IgD-negative memory B cell (primary cell): ENCODE measurements at regions not wholly inside any gene's neighbourhood (a gene's known extent, or its start where the extent isn't known, plus 50 kb on each side); places are given as distances from the start of the nearest gene placed in this dataset.
"Not testable (repeated sequence)": the region's sequence is repeated elsewhere in the genome, so short reads cannot be mapped to it uniquely, and the experiment has no call there.

Source experiments
- H3K27ac Mint-ChIP-seq, 3 donors: one replicate each; pipeline ENCODE4 v1.8.0; 2020 to 2022; ENCODE audit warnings: mild to moderate bottlenecking in 3 of 3, mixed read lengths in 3 of 3, moderate library complexity in 1 of 3
- H3K27me3 Mint-ChIP-seq: one replicate; pipeline ENCODE4 v1.8.0; 2021; ENCODE audit warnings: mixed read lengths
- H3K36me3 Mint-ChIP-seq: one replicate; pipeline ENCODE4 v1.8.0; 2020; ENCODE audit warnings: mild to moderate bottlenecking, mixed read lengths
- H3K4me1 Mint-ChIP-seq, 3 donors: one replicate each; pipeline ENCODE4 v1.8.0; 2020 to 2022; ENCODE audit warnings: mixed read lengths in 3 of 3, mild to moderate bottlenecking in 1 of 3
- H3K4me3 Mint-ChIP-seq, 4 donors: one replicate each; pipeline ENCODE4 v1.8.0; 2020 to 2022; ENCODE audit warnings: mild to moderate bottlenecking in 4 of 4, mixed read lengths in 4 of 4, moderate library complexity in 3 of 4
- H3K9me3 Mint-ChIP-seq, 3 donors: one replicate each; pipeline ENCODE4 v1.8.0; 2020 to 2021; ENCODE audit warnings: mixed read lengths in 3 of 3, mild to moderate bottlenecking in 1 of 3

DNA sequence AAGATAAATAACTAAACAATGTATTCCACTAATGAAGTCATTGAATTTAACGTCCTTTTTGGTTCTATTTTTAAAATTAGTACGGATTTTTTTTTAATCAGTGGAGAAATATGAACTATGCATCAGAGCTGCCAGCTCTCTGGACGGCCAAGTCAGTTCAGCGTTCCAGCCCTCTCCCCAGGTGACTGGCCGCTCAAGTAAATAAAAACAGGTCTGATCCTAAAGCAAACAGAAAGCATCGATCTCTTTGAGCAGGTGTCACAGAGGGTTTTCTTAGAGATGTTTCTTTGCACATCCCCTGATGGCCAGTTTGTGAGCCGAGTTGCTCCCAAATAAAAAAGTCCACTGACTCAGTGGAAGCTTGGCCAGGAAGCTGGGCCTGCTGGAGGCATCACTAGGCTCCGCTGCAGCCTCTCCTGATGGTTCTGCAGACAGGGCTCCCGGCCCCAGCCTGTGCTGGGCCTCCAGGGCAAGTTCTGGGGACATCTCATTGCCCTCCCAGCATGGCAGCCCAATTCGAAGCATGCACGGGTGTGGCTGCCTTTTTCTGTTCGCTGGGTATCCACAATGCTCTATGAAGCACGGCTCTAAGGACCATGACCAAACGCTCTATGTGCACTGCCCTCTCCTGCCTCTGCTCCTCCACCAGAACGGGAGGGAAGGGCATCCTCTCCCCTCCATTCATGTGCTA lies 74.7 kb upstream of the PPP2R2D start:
- Mint-ChIP-seq H3K9me3 (peaks cover 3 to 5% (median 3%) of the 10 kb centered on the region in 3 donors), H3K27ac (no peak overlapping the region), H3K4me1 (no peaks in the 10 kb centered on the region), H3K36me3 (no peaks in the 10 kb centered on the region), H3K4me3 (peak overlapping the region in 1 of 4 donors; percentile 47), H3K27me3 (peaks cover 3% of the 10 kb centered on the region)

DNA sequence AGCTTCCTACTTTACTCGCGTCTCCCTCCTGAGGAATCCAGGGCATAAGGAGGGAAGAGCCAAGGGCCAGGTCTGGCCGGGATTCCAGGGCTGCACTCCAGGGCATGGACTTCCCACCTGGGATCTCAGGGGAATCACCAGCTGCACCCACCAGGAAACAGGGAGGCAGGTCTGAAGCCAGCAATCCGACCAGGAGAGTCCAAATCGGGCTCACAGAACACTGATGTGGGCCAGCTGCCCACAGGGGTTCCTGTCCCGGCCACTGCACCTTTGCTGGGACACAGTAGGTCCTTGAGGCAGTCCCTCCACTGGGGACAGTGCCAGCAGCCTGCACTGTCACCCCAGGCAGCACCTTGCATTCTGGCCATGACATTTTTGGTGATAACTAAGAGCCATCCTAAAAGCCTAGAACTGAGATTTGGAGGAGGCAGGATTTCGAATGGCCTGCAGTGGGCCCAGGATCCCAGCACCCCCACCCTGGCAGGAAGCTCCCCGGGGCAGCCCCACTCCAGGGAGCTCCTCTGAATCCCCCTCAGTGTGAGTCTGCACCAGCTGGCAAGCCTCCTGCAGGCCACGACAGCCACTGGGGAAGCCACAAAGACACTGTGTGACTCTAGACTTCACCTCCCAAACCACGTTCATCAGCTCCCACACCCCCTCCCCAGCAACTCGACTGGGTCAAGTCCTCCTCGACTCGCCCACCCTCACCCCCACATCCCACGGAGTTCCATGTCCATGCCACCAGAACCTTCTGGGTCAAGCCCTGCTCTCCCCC lies 71.5 kb upstream of the PPP2R2D start:
- Mint-ChIP-seq H3K4me1 (no peaks in the 10 kb centered on the region), H3K27me3 (peaks cover 4% of the 10 kb centered on the region)

DNA sequence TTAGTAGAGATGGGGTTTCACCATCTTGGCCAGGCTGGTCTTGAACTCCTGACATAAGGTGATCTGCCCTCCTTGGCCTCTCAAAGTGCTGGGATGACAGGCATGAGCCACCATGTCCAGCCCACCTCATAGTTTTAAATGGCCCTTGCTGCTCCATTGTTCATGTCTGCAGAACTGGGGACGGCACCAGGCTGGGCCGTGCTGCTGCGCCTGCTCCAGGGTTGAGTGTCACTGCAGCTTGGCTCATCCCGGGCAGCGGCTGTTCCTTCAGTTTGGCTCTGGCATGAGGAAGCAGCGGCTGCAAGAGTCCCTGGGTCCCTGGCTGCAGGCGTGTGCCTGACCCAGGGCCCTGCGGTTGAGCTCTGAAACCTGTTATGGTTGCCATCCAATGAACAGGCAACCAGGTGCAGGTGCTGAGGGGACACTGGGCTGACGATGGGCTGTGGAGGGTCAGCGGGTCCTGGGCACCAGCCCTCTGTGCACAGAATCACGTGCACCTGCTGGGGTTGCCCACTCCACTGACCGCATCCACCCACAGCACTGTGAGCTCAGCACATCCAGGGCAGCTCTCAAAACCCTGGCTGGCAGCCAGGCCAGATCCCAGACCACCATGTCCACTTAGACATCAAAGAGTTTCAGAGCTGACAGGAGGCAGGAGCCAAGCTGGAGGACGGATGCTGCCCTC lies 70.2 kb upstream of the PPP2R2D start:
- no peaks in the 10 kb centered on the region for H3K4me1 Mint-ChIP-seq
- peaks cover 2% of the 10 kb centered on the region for H3K27me3 Mint-ChIP-seq
- H3K27ac Mint-ChIP-seq: no peak overlapping the region
- peaks cover 5 to 9% (median 5%) of the 10 kb centered on the region in 3 donors for H3K9me3 Mint-ChIP-seq
- no peak overlapping the region for H3K4me3 Mint-ChIP-seq
- no peaks in the 10 kb centered on the region for H3K36me3 Mint-ChIP-seq

More for the DNA sequence above, 71.5 kb upstream of the PPP2R2D start:
- Mint-ChIP-seq H3K4me3 (no peak overlapping the region), H3K9me3 (peaks cover 3 to 5% (median 3%) of the 10 kb centered on the region in 3 donors), H3K36me3 (no peaks in the 10 kb centered on the region), H3K27ac (peak overlapping the region in 1 of 3 donors; percentile 18)

DNA sequence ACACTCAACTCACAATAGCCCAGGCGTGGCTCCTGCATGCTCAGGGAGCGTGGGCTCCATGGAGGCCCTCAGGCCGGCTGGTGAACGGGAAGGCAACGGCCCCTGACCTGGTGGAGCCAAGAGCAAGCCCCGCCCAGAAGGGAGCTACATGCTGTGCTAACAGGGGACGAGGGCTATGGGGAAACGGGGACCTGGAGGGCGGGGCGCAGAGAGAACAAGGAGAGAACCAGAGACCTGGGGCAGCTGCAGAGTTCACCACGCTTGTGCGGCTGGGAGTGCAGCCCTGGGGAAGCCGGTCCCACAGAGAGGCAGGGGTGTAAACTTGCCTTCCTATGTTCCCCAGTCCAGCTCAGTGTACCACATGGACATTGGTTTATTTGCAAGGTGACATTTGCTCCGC lies 69.2 kb upstream of the PPP2R2D start:
- H3K36me3 Mint-ChIP-seq: no peaks in the 10 kb centered on the region

DNA sequence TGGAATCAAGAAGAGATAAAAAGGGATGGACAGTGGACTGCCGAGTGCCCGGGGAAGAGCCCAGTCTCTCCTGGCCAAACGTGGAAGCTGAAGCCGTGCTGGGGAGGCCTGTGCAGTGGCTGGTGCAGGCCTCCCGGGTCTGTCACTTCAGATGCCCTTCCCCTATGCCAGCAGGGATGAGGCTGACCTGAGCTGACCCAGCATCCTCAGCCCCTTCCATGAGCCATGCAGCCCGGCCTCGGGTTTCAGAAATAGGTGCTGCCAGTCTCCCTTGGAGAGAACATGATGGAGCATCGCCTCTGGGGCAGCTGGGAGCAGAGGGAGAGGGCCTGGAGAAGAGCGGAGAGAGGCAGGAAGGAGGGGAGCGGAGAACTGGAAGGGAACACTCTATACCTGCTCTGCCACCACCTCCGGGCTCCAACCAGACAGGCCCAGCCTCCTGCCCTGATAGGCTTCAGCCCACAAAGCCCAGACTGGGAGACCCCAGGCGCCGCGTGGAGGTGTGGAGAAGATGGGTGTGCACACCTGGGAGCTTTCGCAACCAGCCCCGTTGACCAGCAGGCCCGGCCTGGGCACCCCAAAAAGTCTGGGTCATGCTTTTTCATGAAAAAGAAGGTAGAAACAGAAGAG lies 68.6 kb upstream of the PPP2R2D start:
- peak overlapping the region in 1 of 4 donors; percentile 41 for H3K4me3 Mint-ChIP-seq
- peaks cover 5 to 9% (median 5%) of the 10 kb centered on the region in 3 donors for H3K9me3 Mint-ChIP-seq
- H3K27me3 Mint-ChIP-seq: peaks cover 2% of the 10 kb centered on the region
- no peaks in the 10 kb centered on the region for H3K36me3 Mint-ChIP-seq
- no peak overlapping the region for H3K27ac Mint-ChIP-seq
- H3K4me1 Mint-ChIP-seq: no peaks in the 10 kb centered on the region

More for the DNA sequence above, 69.2 kb upstream of the PPP2R2D start:
- H3K4me1 Mint-ChIP-seq: no peaks in the 10 kb centered on the region
- H3K4me3 Mint-ChIP-seq: peak overlapping the region in 1 of 4 donors; percentile 65
- H3K27me3 Mint-ChIP-seq: peaks cover 2% of the 10 kb centered on the region
- no peak overlapping the region for H3K27ac Mint-ChIP-seq
- H3K9me3 Mint-ChIP-seq: peaks cover 5 to 9% (median 5%) of the 10 kb centered on the region in 3 donors

DNA sequence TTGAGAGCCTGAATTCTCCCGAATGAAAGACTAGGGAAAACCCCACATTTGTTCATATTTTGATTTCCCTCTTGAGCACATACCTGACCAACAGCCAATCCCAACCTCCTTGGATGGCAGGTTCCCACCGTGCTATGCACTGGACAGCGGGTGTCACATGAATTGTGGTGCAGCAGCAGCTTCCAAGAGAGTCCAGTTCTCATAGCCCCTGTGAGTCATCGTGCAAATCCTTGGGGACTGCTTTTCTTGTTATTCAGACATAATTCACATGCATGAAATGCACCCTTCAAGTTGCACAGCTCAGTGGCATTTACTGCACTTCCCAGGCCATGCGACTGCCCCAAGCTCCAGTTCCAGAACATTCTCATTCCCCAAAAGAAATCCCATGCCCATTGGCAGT lies 67.8 kb upstream of the PPP2R2D start:
- Mint-ChIP-seq H3K27ac (no peak overlapping the region), H3K4me1 (no peaks in the 10 kb centered on the region), H3K9me3 (peaks cover 2 to 9% (median 2%) of the 10 kb centered on the region in 3 donors), H3K4me3 (no peak overlapping the region), H3K36me3 (no peaks in the 10 kb centered on the region), H3K27me3 (peaks cover 2% of the 10 kb centered on the region)

DNA sequence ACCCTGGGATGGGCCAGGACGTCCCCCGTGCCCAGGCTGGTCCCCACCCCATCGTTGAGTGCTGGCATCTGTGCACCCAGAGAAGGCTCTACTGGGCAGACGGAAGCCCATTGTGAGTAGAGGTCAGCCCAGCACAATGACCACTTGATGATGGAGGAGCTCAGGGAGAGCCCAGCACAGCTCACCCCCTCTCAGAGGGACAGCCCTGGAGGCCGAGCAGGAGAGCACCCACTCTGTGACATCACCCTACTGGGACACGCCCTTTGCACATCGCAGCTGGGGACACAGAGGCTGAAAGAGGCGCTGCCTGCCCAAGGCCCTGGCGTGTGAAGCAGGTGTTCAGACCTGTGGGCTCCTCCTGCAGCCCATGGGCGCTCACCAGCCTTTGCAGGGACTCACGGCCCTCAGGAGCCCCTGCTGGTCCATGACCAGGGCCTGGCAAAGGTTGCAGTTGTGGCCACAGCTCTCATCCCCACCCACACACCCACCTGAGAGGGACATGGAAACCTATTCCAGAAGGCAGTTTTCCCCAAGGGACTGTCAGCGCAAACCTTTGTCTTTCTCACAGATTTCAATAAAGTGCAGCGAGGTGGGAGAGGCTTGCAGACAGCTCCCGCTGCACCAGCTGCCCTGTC lies 67.2 kb upstream of the PPP2R2D start:
- no peaks in the 10 kb centered on the region for H3K4me1 Mint-ChIP-seq
- no peaks in the 10 kb centered on the region for H3K36me3 Mint-ChIP-seq
- H3K27ac Mint-ChIP-seq: no peak overlapping the region
- no peak overlapping the region for H3K4me3 Mint-ChIP-seq
- peaks cover 2% of the 10 kb centered on the region for H3K27me3 Mint-ChIP-seq
- peaks cover 2 to 5% (median 2%) of the 10 kb centered on the region in 3 donors for H3K9me3 Mint-ChIP-seq

DNA sequence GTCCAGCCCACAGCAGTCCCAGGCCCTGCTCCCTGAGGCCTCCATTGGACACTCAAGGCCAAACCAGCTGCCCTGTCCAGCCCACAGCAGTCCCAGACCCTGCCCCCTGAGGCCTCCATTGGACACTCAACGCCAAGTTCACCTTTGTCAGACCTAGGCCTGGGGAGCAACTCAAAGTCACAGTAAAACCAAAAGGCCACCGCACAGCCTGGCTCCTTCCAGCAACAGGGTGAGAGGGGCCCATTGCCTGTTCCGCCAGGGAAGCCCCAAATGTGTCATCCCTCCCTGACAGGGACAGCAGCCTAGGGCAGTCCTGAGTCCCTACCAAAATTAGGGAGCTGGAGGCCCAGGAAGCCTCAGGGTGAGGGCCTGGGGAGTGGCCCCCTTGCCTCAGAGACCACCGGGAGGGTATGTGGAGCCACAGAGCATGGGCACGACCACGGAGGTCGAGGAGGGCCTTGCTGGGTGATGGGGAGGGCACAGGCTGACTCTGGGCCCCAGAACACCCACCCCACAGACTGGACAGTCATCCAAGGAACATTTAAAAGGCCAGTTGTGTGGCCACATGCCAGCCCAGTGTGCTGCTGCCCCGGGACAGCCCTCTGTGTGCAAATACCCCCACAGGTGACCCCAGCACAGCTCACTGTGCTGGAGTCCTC lies 66.5 kb upstream of the PPP2R2D start:
- H3K36me3 Mint-ChIP-seq: no peaks in the 10 kb centered on the region

DNA sequence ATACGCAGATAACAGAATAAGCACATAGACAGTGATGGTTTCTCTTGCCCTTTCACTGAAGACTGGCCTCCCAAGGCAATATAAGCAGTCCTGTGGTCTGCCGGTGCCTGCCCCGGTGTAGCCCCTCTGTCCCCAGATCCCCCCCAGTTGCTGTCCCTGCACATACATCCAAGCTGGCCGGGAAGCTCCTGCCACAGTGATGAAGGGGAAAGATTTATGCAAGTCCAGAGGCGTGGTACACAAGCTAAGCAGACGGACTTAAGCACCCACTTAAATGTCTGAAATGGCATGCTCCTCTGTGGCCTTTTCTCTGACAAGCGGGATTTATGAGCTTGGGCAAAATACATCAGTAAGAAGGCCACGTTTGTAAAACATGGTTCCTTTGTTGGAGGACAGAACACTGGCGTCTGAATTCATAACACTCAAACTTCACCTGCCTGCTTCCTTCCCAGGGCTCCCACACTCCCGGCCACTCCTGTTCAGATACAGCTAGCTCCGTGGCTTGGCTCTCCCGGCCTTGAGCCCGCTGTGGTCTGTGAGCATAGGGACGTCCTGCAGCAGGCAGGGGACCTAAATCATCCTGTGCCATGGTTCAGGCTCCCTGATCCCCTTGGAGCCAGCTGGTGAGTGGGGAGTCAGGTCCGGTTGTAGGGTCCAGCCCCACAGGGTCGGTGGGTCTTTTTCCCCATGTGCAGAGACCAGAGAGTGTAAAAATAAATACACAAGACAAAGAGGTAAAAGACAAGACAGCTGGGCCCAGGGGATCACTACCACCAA lies 61.7 kb upstream of the PPP2R2D start:
- Mint-ChIP-seq H3K4me1 (no peaks in the 10 kb centered on the region), H3K27me3 (no peaks in the 10 kb centered on the region), H3K36me3 (no peaks in the 10 kb centered on the region), H3K9me3 (peaks cover 2 to 4% (median 2%) of the 10 kb centered on the region in 3 donors), H3K27ac (no peak overlapping the region), H3K4me3 (no peak overlapping the region)

More for the DNA sequence above, 66.5 kb upstream of the PPP2R2D start:
- H3K4me3 Mint-ChIP-seq: no peak overlapping the region
- H3K9me3 Mint-ChIP-seq: peaks cover 2 to 4% (median 2%) of the 10 kb centered on the region in 3 donors
- no peak overlapping the region for H3K27ac Mint-ChIP-seq
- no peaks in the 10 kb centered on the region for H3K4me1 Mint-ChIP-seq
- peaks cover 2% of the 10 kb centered on the region for H3K27me3 Mint-ChIP-seq

DNA sequence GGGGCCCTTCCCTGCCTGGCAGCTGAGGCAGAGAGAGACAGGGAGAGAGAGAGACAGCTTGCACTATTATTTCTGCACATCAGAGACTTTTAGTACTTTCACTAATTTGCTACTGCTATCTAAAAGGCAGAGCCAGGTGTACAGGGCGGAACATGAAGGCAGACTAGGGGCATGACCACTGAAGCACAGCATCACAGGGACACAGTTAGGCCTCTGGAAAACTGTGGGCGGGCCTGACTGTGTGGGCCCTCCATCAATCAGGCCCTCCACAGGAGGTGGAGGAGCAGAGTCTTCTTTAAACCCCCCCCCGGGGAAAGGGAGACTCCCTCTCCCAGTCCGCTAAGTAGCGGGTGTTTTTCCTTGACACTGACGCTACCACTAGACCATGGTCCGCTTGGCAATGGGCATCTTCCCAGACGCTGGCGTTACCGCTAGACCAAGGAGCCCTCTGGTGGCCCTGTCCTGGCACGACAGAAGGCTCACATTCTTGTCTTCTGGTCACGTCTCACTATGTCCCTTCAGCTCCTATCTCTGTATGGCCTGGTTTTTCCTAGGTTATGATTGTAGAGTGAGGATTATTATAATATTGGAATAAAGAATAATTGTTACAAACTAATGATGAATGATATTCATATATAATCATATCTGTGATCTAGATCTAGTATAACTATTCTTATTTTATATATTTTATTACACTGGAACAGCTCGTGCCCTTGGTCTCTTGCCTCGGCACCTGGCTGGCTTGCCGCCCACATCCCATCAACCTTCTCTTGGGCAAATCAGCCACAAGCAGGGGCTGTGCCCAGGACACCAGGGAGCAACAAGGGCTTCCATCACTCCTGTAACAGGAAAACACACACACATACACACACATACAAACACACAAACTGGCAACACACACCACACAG lies 60.7 kb upstream of the PPP2R2D start:
- not testable (repeated sequence) for H3K4me1 Mint-ChIP-seq

DNA sequence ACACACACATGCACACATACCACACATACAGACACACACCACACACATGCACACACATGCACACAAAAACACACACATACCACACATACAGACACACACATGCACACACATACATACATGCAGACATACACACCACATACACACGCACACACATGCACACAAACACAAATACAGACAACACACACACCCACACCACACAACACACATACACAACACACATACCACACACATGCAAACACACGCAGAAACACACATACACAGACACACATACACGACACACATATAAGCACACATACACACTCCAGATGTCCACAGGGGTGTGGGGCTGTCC lies 60.1 kb upstream of the PPP2R2D start:
- H3K4me1 Mint-ChIP-seq: no peaks in the 10 kb centered on the region

More for the DNA sequence above, 60.7 kb upstream of the PPP2R2D start:
- H3K27ac Mint-ChIP-seq, H3K9me3 Mint-ChIP-seq, H3K36me3 Mint-ChIP-seq, H3K4me3 Mint-ChIP-seq, H3K27me3 Mint-ChIP-seq: not testable (repeated sequence)

DNA sequence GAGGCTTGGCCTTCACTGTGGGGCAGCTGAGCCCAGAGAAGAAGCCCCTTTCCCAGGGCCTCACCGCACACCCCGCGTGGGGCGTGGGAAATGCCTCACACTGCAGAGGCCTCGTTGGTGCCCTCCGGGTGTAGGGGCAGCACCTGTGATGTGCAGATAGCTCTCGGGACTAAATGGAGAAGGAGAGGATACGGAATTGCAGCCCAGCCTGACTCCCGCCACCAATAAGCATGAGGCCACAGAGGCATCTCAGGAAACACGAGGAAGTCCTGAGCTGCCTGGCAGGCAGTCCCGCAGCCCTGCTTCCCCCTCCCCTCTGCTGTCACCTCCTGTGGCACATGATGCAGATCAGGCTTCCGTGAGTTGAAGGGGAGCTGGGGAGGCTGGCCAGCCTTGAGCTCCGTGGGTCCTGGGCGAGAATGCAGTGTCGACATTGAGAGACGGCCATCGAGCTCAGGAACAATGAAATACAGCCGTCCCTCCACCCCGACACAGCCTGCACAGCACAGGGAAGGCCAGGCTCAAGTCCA lies 59.6 kb upstream of the PPP2R2D start:
- no peak overlapping the region for H3K4me3 Mint-ChIP-seq

More for the DNA sequence above, 60.1 kb upstream of the PPP2R2D start:
- Mint-ChIP-seq H3K27me3 (no peaks in the 10 kb centered on the region), H3K9me3 (peaks cover 0 to 3% (median 0%) of the 10 kb centered on the region in 3 donors), H3K27ac (no peak overlapping the region), H3K4me3 (no peak overlapping the region), H3K36me3 (no peaks in the 10 kb centered on the region)

More for the DNA sequence above, 59.6 kb upstream of the PPP2R2D start:
- Mint-ChIP-seq H3K4me1 (no peaks in the 10 kb centered on the region), H3K27me3 (no peaks in the 10 kb centered on the region), H3K27ac (no peak overlapping the region), H3K9me3 (peaks cover 0 to 3% (median 0%) of the 10 kb centered on the region in 3 donors), H3K36me3 (no peaks in the 10 kb centered on the region)
